SU-DHL-6 (cell line): ENCODE measurements at regions not wholly inside any gene's neighbourhood (a gene's known extent, or its start where the extent isn't known, plus 50 kb on each side); places are given as distances from the start of the nearest gene placed in this dataset.

Experiments
- H2AFZ ChIP-seq: fragments of 200-600 bp; sonication (generic); 2 replicates; pipeline ENCODE4 v1.6.1; 2014; ENCODE audit warnings: low read depth, mild to moderate bottlenecking, moderate library complexity, mixed read lengths, antibody characterized with exemption, low read length; ENCODE audit not compliant: severe bottlenecking
- H3F3A ChIP-seq: fragments of 200-600 bp; shearing (Covaris generic); 2 replicates; pipeline ENCODE4 v1.6.0; 2016; ENCODE audit warnings: antibody characterized with exemption, mild to moderate bottlenecking; ENCODE audit not compliant: insufficient read depth
- H3K27ac ChIP-seq: fragments of 200-600 bp; sonication (generic); 2 replicates; pipeline ENCODE4 v1.5.1; 2016; ENCODE audit warnings: low read depth, mild to moderate bottlenecking, low read length, moderate library complexity, mixed read lengths
- H3K27me3 ChIP-seq: fragments of 200-600 bp; sonication (generic), shearing (Covaris generic); 2 replicates; pipeline ENCODE4 v1.6.0; 2014; ENCODE audit warnings: mild to moderate bottlenecking, low read length
- H3K36me3 ChIP-seq: fragments of 200-600 bp; sonication (generic); 2 replicates; pipeline ENCODE4 v1.6.1; 2014; ENCODE audit warnings: mild to moderate bottlenecking, low read length, mixed read lengths
- H3K4me2 ChIP-seq: fragments of 300-600, 200-600 bp; shearing (Covaris generic), sonication (generic); 2 replicates; pipeline ENCODE4 v1.6.0; 2014; ENCODE audit warnings: low read length, low read depth, mild to moderate bottlenecking; ENCODE audit not compliant: poor library complexity, severe bottlenecking
- H3K4me3 ChIP-seq: fragments of 200-600 bp; sonication (generic); 2 replicates; pipeline ENCODE4 v1.5.1; 2014; ENCODE audit warnings: antibody characterized with exemption, low read length, mild to moderate bottlenecking, mixed read lengths; ENCODE audit not compliant: insufficient read depth, poor library complexity, severe bottlenecking
- H3K79me2 ChIP-seq: fragments of 200-600 bp; sonication (generic); 2 replicates; pipeline ENCODE4 v1.6.1; 2014; ENCODE audit warnings: mild to moderate bottlenecking, low read length, moderate library complexity; ENCODE audit not compliant: insufficient read depth
- H3K9ac ChIP-seq: fragments of 200-600 bp; sonication (generic); 2 replicates; pipeline ENCODE4 v1.7.0; 2014; ENCODE audit warnings: mild to moderate bottlenecking, low read length
- H3K9me2 ChIP-seq: fragments of 200-600 bp; sonication (generic); replicated peaks from 2 replicates; pipeline ENCODE4 v1.6.1; 2014; ENCODE audit warnings: low read length; ENCODE audit not compliant: insufficient read depth
- H3K9me3 ChIP-seq: fragments of 200-600 bp; sonication (generic); 2 replicates; pipeline ENCODE4 v1.6.1; 2014; ENCODE audit warnings: low read length, mixed read lengths; ENCODE audit not compliant: insufficient read depth
- H4K20me1 ChIP-seq: fragments of 200-600 bp; sonication (generic); 2 replicates; pipeline ENCODE4 v1.6.1; 2014; ENCODE audit warnings: low read depth, mild to moderate bottlenecking, antibody characterized with exemption, low read length, moderate library complexity, mixed read lengths
- CTCF ChIP-seq: fragments of 200-600 bp; sonication (generic); IDR thresholded peaks from one replicate; pipeline ENCODE4 v1.5.1; 2017; ENCODE audit warnings: antibody characterized with exemption, mild to moderate bottlenecking, low read length, moderate library complexity; ENCODE audit not compliant: insufficient read depth, poor library complexity, severe bottlenecking
- EZH2phosphoT487 ChIP-seq: fragments of 200-600 bp; sonication (generic), shearing (Covaris generic); conservative IDR thresholded peaks from 2 replicates; pipeline ENCODE4 v1.6.1; 2018; ENCODE audit warnings: mild to moderate bottlenecking, antibody characterized with exemption, low read length, moderate library complexity, mixed read lengths

GRCh38 chr5:87717761-87718160 is 305.0 kb upstream of the CCNH start:
- Histone ChIP-seq H4K20me1 (no peaks in the 10 kb centered on the region), H3K4me3 (no peak overlapping the region), H3K79me2 (no peaks in the 10 kb centered on the region), H3K27ac (no peak overlapping the region), H3K27me3 (no peaks in the 10 kb centered on the region), H2AFZ (no peak overlapping the region), H3K36me3 (no peaks in the 10 kb centered on the region), H3K9me2 (no peaks in the 10 kb centered on the region), H3K9me3 (no peaks in the 10 kb centered on the region), H3K9ac (no peak overlapping the region), H3K4me2 (no peak overlapping the region), H3F3A (no peaks in the 10 kb centered on the region)
- TF ChIP-seq CTCF (no peak), EZH2phosphoT487 (no peak)

DNA sequence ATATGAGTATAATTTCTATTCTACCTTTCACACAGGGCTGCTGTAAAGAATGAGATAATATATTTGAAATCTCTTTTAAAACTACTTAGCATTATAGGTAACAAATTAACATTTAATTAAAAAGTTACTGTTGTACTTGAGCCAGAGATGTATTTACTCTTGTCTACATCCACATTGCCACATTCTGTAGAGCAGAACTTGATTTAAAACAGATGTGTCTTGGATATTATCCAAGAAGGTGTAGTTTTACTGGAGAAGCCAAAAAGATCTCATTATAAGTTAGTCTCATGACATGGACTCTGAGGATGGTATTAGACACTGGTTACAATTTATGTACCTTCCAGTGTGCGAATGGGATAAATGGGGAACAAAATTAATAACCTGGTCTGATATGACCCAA is 293.1 kb upstream of the CCNH start:
- H3K9me2 ChIP-seq: no peaks in the 10 kb centered on the region
- H3K79me2 ChIP-seq: no peaks in the 10 kb centered on the region
- no peaks in the 10 kb centered on the region for H3K9me3 ChIP-seq
- no peak overlapping the region for H3K4me3 ChIP-seq
- H3K4me2 ChIP-seq: no peak overlapping the region
- no peak overlapping the region for H3K9ac ChIP-seq
- H3K36me3 ChIP-seq: no peaks in the 10 kb centered on the region
- no peaks in the 10 kb centered on the region for H3K27me3 ChIP-seq
- no peak overlapping the region for H3K27ac ChIP-seq
- TF ChIP-seq CTCF (no peak), EZH2phosphoT487 (no peak)
- H3F3A ChIP-seq: no peaks in the 10 kb centered on the region
- no peak overlapping the region for H2AFZ ChIP-seq
- no peaks in the 10 kb centered on the region for H4K20me1 ChIP-seq

- Histone ChIP-seq H3K27me3 (no peaks in the 10 kb centered on the region), H3F3A (no peaks in the 10 kb centered on the region), H3K4me3 (no peak overlapping the region), H3K4me2 (no peak overlapping the region), H3K9ac (no peak overlapping the region), H3K9me3 (peaks cover 4% of the 10 kb centered on the region; the same call in 1 of the 2 replicates), H3K27ac (no peak overlapping the region), H3K36me3 (no peaks in the 10 kb centered on the region), H2AFZ (no peak overlapping the region), H4K20me1 (no peaks in the 10 kb centered on the region), H3K79me2 (no peaks in the 10 kb centered on the region), H3K9me2 (no peaks in the 10 kb centered on the region)
- TF ChIP-seq EZH2phosphoT487: no peak
- no peak for TF ChIP-seq CTCF
Observed at GRCh38 chr5:87686975-87687374, 274.2 kb upstream of the CCNH start.
